HG02885 (cell line): ENCODE measurements at regions not wholly inside any gene's neighbourhood (a gene's known extent, or its start where the extent isn't known, plus 50 kb on each side); places are given as distances from the start of the nearest gene placed in this dataset.
"Not testable (repeated sequence)": the region's sequence is repeated elsewhere in the genome, so short reads cannot be mapped to it uniquely, and the experiment has no call there.

Source experiments
- ATAC-seq: cut with Tn5 transposase; IDR thresholded peaks from one replicate; pipeline ENCODE4 v1.9.1; 2021; ENCODE audit warnings: mild to moderate bottlenecking; ENCODE audit not compliant: unreplicated experiment, poor library complexity

DNA sequence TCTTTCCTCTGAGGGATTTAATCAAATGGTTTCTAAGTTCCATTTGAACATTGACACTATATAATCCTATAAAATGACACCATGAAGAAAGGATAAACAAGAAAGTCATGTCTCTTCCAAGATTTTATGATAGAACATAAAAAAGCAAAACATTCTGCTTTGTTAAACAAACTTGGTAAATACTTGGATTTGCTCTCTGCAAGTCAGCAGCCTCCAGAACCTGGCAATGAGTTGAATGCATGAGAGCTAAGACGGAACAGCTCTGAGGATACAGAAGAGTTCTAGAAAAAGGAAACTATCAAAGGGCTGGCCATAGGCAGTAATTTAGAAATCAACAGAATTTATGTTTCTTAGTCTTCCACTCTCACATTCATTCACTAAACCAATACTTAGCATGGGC, 656.0 kb upstream of the ID4 start:
- ATAC-seq, result no peak

DNA sequence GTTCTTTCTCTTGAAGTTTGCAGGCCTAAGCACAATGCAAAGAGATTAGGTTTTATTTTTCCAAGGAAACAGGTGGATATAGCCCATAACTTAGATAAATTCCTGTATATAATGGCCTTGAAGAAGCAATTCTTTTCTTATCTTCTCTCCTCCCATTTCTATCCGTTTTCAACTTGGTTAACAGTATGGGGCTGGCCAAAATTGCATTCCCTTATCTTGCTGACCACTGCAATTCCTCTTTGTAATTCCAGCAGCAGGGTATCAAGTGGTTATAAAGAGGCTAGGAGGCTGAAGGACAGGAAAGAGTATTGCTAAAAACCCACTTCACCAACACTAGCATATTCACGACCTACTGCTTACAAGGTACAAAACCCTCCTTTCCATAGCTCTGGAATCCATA, 643.5 kb upstream of the ID4 start:
- no peak for ATAC-seq

DNA sequence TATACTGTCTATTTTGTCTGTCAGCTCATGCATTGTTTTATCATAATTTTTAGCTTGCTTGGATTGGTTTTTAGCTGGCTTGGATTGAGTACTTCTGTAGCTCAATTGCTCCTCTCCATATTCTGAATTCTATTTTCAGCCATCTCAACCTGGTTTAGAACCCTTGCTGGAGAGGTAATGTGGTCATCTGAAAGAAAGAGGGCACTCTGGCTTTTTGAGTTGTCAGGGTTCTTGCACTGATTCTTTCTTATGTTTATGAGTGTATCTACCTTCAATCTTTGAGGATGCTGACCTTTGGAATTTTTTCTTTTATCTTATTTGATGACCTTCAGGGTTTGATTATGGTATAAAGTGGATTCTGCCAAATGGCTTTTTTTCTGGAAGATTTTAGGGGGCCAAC, 632.7 kb upstream of the ID4 start:
- no peak for ATAC-seq

DNA sequence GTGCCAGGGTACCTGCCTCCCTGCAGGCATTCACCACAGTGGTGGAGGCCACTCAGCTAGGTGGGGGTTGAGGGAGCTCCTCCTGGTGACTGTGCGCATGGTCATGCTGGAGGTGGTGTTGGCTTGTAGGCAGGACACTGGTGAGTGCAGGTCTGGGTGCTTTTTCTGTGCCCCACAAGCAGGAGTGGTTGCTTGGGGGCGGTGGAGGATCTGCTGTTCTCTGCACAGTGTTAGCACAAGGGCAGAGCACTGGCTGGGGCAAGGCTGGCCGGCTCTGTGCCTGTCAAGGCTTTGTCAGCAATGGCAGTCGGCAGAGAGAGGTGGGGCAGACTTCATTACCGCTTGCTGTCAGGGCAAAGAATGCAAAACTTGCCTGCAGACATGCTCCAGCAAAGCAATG, 632.1 kb upstream of the ID4 start:
- no peak for ATAC-seq

DNA sequence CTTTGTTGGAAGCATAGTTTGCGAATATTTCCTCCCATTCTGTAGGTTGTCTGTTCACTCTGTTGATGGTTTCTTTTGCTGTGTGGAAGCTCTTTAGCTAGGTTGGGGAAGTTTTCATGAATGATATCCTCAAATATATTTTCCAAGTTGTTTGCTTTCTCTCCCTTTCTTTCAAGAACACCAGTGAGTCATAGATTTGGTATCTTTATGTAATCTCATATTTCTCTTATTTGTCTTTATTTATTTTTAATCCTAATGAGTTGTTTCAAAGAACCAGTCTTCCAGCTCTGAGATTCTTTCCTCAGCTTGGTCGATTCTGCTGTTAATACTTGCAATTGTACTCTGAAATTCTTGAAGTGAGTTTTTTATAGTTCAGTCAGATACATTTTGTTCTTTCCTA, 628.0 kb upstream of the ID4 start:
- ATAC-seq, result no peak

DNA sequence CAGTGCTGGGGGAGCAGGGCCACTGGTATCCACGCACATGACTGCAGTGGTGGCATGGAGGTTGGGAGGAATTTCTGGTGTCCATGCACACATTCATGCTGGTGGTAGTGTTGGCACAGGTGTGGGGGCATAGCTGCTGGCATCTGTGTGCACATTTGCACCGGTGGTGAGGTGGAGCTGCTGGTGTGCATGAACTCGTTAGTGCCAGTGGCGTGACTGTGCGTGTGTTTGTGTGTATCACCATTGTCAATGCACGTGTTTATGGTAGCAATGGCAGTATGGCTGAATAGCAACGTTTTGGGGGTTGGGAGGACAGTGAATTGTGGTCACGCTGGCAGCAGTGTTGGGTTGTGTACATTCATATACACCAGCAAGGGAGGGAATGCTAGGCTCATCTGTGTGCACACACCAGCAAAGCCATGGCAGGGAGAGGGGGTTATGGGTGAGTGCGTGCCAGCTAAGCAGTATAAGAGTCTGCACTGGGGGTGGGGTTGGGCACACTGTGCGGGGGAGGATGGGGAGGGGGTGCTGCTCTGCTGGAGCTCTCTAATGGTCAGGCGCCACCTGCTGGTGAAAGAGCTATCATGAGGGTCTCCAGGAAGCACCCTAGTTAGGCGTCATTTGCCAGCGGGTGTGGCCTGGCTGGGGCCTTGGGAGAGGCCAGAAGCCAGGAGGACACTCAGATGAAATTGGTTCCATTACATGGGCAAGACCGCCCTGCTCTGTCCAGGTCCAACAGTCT, 626.1 kb upstream of the ID4 start:
- peak; percentile 57 for ATAC-seq

DNA sequence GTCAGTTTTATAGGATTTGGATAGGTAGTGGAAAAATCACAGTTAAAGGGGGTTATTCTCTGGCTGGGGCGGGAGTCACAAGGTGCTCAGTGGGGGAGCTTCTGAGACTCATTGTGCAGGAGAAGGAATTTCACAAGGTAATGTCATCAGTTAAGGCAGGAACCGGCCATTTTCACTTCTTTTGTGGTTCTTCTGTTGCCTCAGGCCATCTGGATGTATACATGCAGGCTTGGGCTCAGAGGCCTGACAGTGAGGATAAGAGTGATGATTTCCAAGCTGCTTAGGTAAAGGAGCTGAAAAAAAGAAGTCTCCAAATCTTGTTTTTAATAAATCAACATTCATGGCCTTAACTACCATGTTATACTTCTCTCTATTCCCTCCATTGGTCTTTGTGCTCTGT, 622.9 kb upstream of the ID4 start:
- ATAC-seq, result no peak

DNA sequence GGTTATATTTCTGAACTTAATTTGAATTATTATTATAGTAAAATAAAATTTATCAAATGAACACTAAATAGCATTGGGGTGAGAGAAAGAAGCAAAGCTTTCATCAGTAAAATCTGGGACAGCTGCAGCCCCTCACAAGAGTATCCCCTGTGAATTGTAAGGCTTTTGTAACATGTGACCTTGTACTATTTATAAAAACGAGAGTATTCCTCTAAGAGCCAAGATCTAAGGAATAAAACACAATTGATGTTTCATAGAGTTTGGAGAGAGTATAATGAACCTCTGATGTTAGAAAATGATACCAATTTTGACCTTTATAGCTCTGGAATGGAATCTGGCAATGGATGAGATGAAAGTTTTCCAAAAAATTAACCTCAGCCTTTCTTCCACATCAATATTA, 617.2 kb upstream of the ID4 start:
- ATAC-seq, result no peak

DNA sequence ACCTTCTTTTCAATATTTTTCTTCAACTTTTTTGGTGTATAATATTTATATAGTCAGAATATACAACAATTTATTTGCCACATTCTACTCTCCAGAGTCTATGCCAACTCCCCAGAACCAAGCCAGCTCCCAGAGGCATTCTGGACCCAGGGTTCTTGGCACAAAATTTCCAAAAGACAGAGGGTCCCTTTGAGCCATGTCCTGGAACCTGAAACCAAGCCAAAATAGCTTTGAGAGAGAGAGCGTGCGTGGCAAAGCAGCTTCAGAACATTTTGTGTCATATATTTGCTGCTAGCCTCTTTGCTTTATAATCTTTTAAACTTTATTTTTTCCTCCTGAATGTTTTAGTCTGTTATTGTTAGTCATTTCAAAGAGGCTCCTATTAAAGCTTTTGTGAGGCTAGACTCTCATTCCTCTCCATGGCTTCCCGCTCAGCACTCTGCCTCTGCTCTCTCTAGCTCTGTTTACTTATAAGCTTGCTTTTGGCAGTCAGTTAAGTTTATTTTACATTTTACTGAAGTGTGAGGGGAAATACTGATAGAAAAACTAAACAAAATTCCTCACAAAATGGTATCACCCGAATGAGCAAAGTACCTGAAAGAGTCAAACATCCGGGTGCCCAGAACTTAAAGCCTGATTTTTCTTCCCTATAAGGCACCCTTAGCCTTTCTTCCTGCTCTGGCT, 605.1 kb upstream of the ID4 start:
- ATAC-seq, result no peak

DNA sequence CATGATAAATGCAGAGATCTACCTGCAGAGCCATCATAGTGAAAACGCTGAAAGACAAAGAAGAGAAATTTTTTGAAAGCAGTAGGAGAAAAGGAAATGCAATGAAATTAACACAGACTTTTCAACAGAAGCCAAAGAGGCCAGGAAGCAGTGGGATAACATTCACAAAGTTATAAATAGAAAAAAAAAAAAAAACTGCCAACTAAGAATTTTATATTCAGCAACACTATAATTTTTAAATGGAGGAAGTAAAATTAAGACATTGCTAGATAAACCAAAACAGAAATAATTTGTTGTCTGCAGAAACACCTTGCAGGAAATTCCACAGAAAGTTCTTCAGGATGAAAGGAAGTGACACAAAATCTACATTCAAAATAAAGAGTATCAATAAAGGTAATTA, 591.5 kb upstream of the ID4 start:
- ATAC-seq, result no peak

DNA sequence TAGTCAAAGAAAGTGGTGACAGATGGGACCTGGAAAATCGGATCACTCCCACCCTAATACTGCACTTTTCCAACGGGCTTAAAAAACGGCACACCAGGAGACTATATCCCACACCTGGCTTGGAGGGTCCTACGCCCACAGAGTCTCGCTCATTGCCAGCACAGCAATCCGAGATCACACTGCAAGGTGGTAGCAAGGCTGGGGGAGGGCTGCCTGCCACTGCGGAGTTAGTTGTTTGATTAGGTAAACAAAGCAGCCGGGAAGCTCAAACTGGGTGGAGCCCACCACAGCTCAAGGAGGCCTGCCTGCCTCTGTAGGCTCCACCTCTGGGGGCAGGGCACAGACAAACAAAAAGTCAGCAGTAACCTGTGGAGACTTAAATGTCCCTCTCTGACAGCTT, 590.0 kb upstream of the ID4 start:
- not testable (repeated sequence) for ATAC-seq

DNA sequence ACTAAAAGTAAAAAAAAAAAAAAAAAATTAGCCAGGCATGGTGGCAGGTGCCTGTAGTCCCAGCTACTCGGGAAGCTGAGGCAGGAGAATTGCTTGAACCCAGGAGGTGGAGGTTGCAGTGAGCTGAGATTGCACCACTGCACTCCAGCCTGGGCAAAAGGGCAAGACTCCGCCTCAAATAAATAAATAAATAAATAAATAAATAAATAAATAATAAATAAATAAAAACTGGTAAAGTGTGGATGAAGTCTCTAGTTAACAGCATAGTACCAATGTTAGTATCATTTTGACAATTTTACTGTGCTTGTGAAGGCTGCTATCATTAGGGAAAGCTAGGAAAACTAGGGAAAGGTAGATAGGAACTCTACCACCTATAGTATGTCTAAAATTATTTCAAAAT, 581.0 kb upstream of the ID4 start:
- ATAC-seq, result not testable (repeated sequence)

DNA sequence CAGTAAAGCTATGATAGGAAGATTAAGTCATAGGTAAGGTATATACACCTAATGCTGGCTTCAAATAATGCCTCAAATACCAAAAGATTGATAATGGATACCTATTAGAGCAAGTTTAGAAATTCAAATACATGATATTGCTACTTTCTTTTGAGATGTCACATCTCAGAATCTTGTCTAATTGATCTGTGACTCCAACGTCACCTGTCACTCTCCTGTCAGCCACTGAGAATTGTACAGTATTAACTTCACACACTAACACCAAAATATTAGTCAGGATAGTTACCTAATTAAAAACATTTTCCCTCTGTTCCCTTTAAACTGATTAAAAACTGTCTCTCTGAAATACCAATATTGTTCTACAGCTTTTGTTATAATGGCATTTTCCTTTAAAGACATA, 575.5 kb upstream of the ID4 start:
- ATAC-seq, result no peak

DNA sequence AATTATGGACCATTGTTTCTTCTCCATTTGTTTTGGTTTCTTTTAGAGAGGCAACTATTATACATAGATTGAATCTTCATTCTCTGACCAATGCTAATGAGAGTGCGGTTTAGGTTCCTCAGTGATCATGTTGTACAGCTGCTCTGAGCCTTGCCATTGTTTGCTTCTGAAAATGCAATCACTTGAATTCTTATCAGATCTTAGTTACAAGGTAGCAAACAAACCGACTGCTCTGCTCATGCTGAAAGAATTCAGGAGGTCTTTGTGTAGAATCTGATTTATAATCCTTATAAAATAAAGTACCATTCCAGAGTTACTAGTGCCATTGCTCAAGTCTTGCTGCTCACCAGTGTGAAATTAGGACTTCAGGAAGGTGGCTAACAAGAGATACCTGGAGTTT, 569.1 kb upstream of the ID4 start:
- ATAC-seq, result no peak

DNA sequence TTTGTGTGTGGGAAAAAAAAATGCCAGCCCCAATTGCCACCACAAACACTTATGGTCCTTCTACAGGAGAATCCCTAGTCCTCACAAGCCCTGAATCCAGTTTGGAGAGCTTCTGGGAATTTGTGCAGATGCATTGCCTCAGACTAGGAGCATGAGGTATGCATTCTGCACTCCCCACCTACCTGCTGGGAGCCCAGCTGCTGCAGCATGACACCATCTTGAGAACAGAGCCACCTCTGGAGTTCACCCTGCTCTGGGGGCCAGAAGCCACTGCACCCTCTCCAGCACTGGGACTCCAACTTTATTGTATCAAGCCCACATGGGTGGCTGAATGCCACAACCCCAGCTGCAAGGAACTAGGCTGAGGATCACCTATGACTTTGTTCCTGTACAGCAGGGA, 568.5 kb upstream of the ID4 start:
- no peak for ATAC-seq

DNA sequence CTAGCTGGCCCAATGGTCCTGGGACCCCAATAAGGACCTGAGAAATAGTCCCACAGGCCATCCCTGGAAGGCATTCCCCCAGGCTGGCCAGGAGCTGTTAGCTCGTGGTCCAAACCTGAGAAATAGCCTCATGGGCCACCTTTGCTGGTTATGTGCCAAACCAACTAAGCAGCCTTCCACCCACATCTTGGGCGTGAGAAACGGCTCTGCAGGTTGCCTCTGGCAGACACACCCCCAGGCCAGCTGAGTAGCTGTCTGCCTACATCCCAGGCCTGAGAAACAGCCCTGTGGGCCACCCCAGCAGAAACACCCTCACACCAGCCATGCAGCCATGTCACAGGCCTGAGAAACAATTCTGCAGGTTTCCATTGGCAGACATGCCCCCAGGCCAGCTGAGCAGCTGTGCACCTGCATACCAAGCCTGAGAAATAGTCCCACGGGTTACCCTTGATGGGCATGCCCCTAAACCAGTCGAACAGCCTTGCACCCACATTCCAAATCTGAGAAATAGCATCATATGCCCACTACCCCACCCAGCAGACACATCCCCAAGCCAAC, 567.8 kb upstream of the ID4 start:
- no peak for ATAC-seq

DNA sequence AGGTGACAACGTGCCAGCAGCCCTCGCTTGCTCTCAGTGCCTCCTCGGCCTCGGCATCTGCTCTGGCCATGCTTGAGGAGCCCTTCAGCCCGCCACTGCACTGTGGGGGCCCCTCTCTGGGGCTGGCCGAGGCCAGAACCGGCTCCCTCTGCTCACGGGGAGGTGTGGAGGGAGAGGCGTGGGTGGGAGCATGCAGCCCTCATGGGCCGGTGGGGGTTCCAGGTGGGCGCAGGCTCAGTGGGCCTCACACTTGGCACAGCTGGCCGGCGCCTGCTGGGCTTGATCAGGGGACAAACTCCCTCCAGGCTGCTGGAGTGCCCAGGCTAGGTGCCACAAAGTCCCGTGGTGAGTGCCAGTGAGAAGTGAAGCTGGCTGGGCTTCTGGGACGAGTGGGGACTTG, 566.6 kb upstream of the ID4 start:
- no peak for ATAC-seq

DNA sequence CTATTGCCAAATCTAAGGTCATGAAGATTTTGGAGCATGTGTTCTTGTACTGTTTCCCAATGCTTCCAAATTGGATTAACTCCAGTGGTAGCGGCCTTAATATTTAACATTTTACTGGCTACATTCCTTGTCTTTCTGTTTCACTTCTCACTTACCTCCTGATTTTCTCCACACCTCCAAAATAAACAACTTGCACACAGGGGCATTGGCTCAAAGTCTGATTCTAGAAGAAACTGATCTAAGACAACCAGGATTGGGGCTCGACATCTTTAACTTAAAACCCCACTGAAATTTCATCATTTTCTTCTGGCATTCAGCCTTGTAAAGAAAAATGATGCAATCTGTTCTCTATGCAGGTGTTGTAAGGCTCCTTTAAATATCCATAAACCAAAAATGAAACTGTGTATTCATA, 557.9 kb upstream of the ID4 start:
- ATAC-seq, result no peak

DNA sequence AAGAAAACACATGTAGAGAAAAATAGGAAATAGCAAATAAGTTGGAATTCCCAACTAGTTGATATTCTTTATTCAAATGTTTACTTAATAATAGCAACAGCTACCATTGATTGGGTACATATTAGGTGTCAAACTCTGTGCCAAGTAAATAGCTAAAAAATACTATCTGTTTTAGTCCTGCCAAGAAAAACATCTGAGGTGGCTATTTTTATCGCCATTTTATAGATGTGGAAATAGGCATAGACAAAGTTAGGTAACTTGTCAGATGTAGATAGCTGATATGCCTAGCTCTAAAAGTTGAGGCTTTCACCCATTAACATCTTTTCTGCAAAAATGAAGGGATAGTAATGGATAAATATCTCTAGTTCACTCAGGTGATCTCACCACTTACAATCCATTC, 549.2 kb upstream of the ID4 start:
- no peak for ATAC-seq

DNA sequence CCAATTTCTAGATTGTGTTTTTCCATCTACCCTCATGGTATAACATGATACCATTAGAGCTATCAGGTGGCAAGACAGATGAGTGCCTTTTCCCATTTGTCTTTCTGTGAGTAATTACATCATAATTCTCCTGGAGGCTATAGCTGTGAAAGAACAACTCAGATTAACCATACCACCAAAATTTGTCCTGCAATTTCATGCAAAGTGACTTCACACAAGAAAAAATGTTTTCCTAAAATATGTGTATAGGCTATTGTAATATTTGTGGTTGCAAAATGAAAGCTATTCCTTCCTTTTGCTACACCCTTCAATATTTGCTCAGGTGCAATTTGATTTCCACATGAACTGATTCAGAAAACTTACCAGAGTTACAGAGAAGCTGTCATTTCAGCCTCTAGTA, 547.7 kb upstream of the ID4 start:
- ATAC-seq, result no peak

DNA sequence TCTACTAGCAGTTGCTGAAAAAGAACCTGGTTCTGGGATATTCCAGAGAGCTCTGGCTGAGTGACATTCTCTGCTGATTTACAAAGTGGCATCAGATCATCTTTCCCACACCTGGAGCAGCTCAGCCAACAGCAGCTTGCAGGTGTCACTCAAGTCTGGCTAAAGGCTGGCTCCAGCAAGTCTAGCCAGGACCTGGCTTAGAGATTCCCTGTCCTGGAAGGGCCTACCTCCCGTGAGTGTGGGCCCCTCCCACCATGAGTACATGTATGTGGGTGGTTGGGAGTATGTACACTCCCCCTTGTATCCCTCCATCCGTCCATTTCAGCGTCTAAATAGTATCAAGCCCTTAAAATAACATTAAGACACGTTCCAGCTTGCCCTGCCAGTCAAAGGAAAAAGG, 539.3 kb upstream of the ID4 start:
- no peak for ATAC-seq

DNA sequence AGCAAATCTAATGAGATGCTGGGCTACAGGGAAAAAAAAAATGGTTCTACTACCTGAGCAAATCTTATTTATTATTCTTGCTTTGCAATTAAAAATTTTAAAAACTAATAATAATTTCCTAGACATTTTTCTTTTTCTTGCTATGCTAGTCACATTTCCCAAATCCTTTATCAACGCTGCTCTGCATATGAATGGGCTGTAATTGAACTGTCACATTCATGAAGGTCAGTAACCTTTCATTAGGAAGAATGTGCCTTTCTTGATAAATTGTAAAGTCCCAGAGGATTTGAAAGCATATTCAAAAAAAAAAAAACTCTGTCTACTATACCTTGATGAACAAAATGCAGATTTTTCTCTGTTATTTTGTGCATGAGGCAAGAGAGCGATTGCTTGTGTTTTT, 538.7 kb upstream of the ID4 start:
- no peak for ATAC-seq
